ENCODE measurements at regions not wholly inside any gene's neighbourhood (a gene's known extent, or its start where the extent isn't known, plus 50 kb on each side); places are given as distances from the start of the nearest gene placed in this dataset.

- TF ChIP-seq CTCF (IDR thresholded peaks at IDR 0.05; ENCODE audit: low read length) (no peak), EZH2phosphoT487 (IDR thresholded peaks at IDR 0.05; ENCODE audit: low read length) (no peak)
These were observed 796.6 kb downstream of the TLE1 start for GRCh38 chr9:80892703-80893102.
